HEK293T (cell line): ENCODE measurements at regions not wholly inside any gene's neighbourhood (a gene's known extent, or its start where the extent isn't known, plus 50 kb on each side); places are given as distances from the start of the nearest gene placed in this dataset.

Experiments used
- FOXA1 ChIP-seq: fragments of 450-650 bp; IDR thresholded peaks from 2 replicates; pipeline ENCODE4 v1.6.1; 2016; ENCODE audit warnings: mild to moderate bottlenecking
- SUZ12 ChIP-seq: fragments of 450-650 bp; IDR thresholded peaks from 2 replicates; pipeline ENCODE4 v1.6.1; 2016; ENCODE audit warnings: mild to moderate bottlenecking

GRCh38 chr4:63430105-63430504 lies 979.1 kb downstream of the TECRL start:
- TF ChIP-seq FOXA1 (no peak), SUZ12 (no peak)
